ENCODE measurements at regions not wholly inside any gene's neighbourhood (a gene's known extent, or its start where the extent isn't known, plus 50 kb on each side); places are given as distances from the start of the nearest gene placed in this dataset.

- in situ Hi-C loops (cut with HindIII; ENCODE audit: extremely low pct_ligation_motif_present, low pct_unique_long_range_greater_than_20kb) (no loop called here), intact Hi-C loops (cut with micrococcal nuclease; ENCODE audit: unreplicated experiment) (no loop called here)
- Histone ChIP-seq H3K27me3 (ENCODE audit: control insufficient read depth in 1 of 2, insufficient read depth in 2 of 2, low read length in 2 of 2) (no peaks in the 10 kb centered on the region), H3K4me3 (replicated peaks in 1 of 3; ENCODE audit: insufficient read depth in 1 of 3, low read depth in 2 of 3, low read length in 3 of 3) (no peak overlapping the region), H3K36me3 (replicated peaks in 1 of 2; ENCODE audit: control insufficient read depth in 1 of 2, insufficient read depth in 2 of 2, low read length in 2 of 2) (no peaks in the 10 kb centered on the region), H3K9ac (ENCODE audit: insufficient read depth, low read depth, low read length) (no peak overlapping the region), H3K9me3 (ENCODE audit: low read length) (no peaks in the 10 kb centered on the region), H3K79me2 (ENCODE audit: insufficient read depth, low read length) (no peaks in the 10 kb centered on the region), H3K4me2 (ENCODE audit: low read depth, low read length) (no peak overlapping the region), H2AFZ (ENCODE audit: low read length) (no peak overlapping the region), H3K27ac (ENCODE audit: extremely low read length, insufficient read depth, low read length) (no peak overlapping the region), H4K20me1 (ENCODE audit: insufficient read depth, low read length) (no peaks in the 10 kb centered on the region), H3K4me1 (ENCODE audit: insufficient read depth, low read length) (no peaks in the 10 kb centered on the region)
- DNase-seq (ENCODE audit: low spot score) (no peak), FAIRE-seq (no peak), ATAC-seq (no peak)
- TF ChIP-seq ZNF7 (CRISPR knock-in tag; IDR thresholded peaks at IDR 0.05) (no peak), PAX8 (CRISPR knock-in tag; IDR thresholded peaks at IDR 0.05; ENCODE audit: borderline replicate concordance) (no peak), ZNF501 (CRISPR knock-in tag; IDR thresholded peaks at IDR 0.05) (no peak), YEATS4 (CRISPR knock-in tag; IDR thresholded peaks at IDR 0.05; ENCODE audit: borderline replicate concordance) (no peak), ZNF75D (CRISPR knock-in tag; IDR thresholded peaks at IDR 0.05; ENCODE audit: borderline replicate concordance) (no peak), ATF7 (IDR thresholded peaks at IDR 0.05) (peak; percentile 64), ATF7 (CRISPR knock-in tag; IDR thresholded peaks at IDR 0.05) (no peak), CREB1 (IDR thresholded peaks at IDR 0.05) (peak; percentile 63), CREB1 (CRISPR knock-in tag; IDR thresholded peaks at IDR 0.05) (no peak), ZNF30 (CRISPR knock-in tag; IDR thresholded peaks at IDR 0.05) (no peak), FOXK1 (CRISPR knock-in tag; IDR thresholded peaks at IDR 0.05; ENCODE audit: borderline replicate concordance, low read depth) (no peak), BHLHE40 (IDR thresholded peaks at IDR 0.05; ENCODE audit: low read length) (no peak), U2AF1 (optimal IDR thresholded peaks at IDR 0.05; ENCODE audit: low read depth, low read length) (no peak)
- ChIA-PET CTCF (ENCODE audit: low intra/inter-chr PET ratio, low total read pairs) (no interaction called here), POLR2A (no interaction called here)
- no TSS peak for BruUV-seq (replicated peaks)
These were observed 932.8 kb upstream of the POU3F3 start for GRCh38 chr2:103921161-103921560.

- intact Hi-C loops (cut with micrococcal nuclease; ENCODE audit: unreplicated experiment) (no loop called here), in situ Hi-C loops (cut with HindIII; ENCODE audit: extremely low pct_ligation_motif_present, low pct_unique_long_range_greater_than_20kb) (no loop called here)
- H3K27ac ChIP-seq (ENCODE audit: extremely low read length, insufficient read depth, low read length): no peak overlapping the region
- no peaks in the 10 kb centered on the region for H3K79me2 ChIP-seq (ENCODE audit: insufficient read depth, low read length)
- ChIA-PET CTCF (ENCODE audit: low intra/inter-chr PET ratio, low total read pairs) (no interaction called here), POLR2A (no interaction called here)
- no peak for FAIRE-seq
- no peaks in the 10 kb centered on the region for H3K36me3 ChIP-seq (replicated peaks in 1 of 2; ENCODE audit: control insufficient read depth in 1 of 2, insufficient read depth in 2 of 2, low read length in 2 of 2)
- no peaks in the 10 kb centered on the region for H4K20me1 ChIP-seq (ENCODE audit: insufficient read depth, low read length)
- TF ChIP-seq HNF1A (IDR thresholded peaks at IDR 0.05; ENCODE audit: low read depth): no peak
- no peak for TF ChIP-seq HNF1A (CRISPR knock-in tag; IDR thresholded peaks at IDR 0.05; ENCODE audit: borderline replicate concordance)
- peak; percentile 58 for TF ChIP-seq ATF7 (IDR thresholded peaks at IDR 0.05)
- TF ChIP-seq ATF7 (CRISPR knock-in tag; IDR thresholded peaks at IDR 0.05): no peak
- TF ChIP-seq BRF2 (CRISPR knock-in tag; IDR thresholded peaks at IDR 0.05): no peak
- H3K4me3 ChIP-seq (replicated peaks in 1 of 3; ENCODE audit: insufficient read depth in 1 of 3, low read depth in 2 of 3, low read length in 3 of 3): no peak overlapping the region
- ATAC-seq: no peak
- DNase-seq (ENCODE audit: low spot score): no peak
- H2AFZ ChIP-seq (ENCODE audit: low read length): no peak overlapping the region
- peaks cover 11% of the 10 kb centered on the region for H3K9me3 ChIP-seq (ENCODE audit: low read length)
- H3K27me3 ChIP-seq (ENCODE audit: control insufficient read depth in 1 of 2, insufficient read depth in 2 of 2, low read length in 2 of 2): no peaks in the 10 kb centered on the region
- H3K9ac ChIP-seq (ENCODE audit: insufficient read depth, low read depth, low read length): no peak overlapping the region
- no peaks in the 10 kb centered on the region for H3K4me1 ChIP-seq (ENCODE audit: insufficient read depth, low read length)
- H3K4me2 ChIP-seq (ENCODE audit: low read depth, low read length): no peak overlapping the region
- no TSS peak for BruUV-seq (replicated peaks)
These were observed 911.7 kb upstream of the POU3F3 start for GRCh38 chr2:103942199-103942598.

Data from HepG2 (cell line).